Keratinocyte (primary cell): ENCODE measurements at regions not wholly inside any gene's neighbourhood (a gene's known extent, or its start where the extent isn't known, plus 50 kb on each side); places are given as distances from the start of the nearest gene placed in this dataset.

Experiments used
- DNase-seq: peaks from one replicate; pipeline ENCODE4 v3.0.0-alpha.2; 2011; ENCODE audit warnings: low read depth, missing footprints, low spot score
- FAIRE-seq: peaks from 2 replicates; lab custom pipeline; 2011; peaks lifted over from hg19 to GRCh38; lab: Jason Lieb, UNC
- H2AFZ ChIP-seq: 2 replicates; pipeline ENCODE4 v1.6.0; 2012; ENCODE audit warnings: low read length, control low read depth, inconsistent platforms; ENCODE audit not compliant: control insufficient read depth
- H3K27ac ChIP-seq: 2 replicates; pipeline ENCODE4 v1.5.1; 2011; ENCODE audit warnings: low read length; ENCODE audit not compliant: control insufficient read depth, insufficient read depth
- H3K27me3 ChIP-seq: 3 replicates; pipeline ENCODE4 v1.6.0; 2011; ENCODE audit warnings: low read length; ENCODE audit not compliant: control insufficient read depth, insufficient read depth; ENCODE audit errors: extremely low read depth
- H3K36me3 ChIP-seq, 2 experiments: 2 replicates in 1 of 2; 3 replicates in 1 of 2; pipeline ENCODE4 v1.5.1; 2011; ENCODE audit warnings: low read length in 2 of 2, mild to moderate bottlenecking in 1 of 2; ENCODE audit not compliant: control insufficient read depth in 2 of 2, insufficient read depth in 2 of 2; ENCODE audit errors: extremely low read depth in 1 of 2
- H3K4me1 ChIP-seq: 3 replicates; pipeline ENCODE4 v1.5.1; 2011; ENCODE audit warnings: low read length; ENCODE audit not compliant: control insufficient read depth, insufficient read depth; ENCODE audit errors: extremely low read depth
- H3K4me2 ChIP-seq: 3 replicates; pipeline ENCODE4 v1.6.0; 2011; ENCODE audit warnings: low read depth, low read length; ENCODE audit not compliant: control insufficient read depth, insufficient read depth; ENCODE audit errors: extremely low read depth
- H3K4me3 ChIP-seq, 3 experiments: fragments of 200-600 bp in 1 of 3; sonication (generic) in 1 of 3; 2 replicates in 2 of 3; 3 replicates in 1 of 3; pipeline ENCODE4 v1.5.1; 2011 to 2016; ENCODE audit warnings: low read length in 3 of 3, mild to moderate bottlenecking in 3 of 3, control low read depth in 2 of 3, inconsistent platforms in 1 of 3, low read depth in 1 of 3, mixed read lengths in 1 of 3, mixed run types in 1 of 3, moderate library complexity in 1 of 3; ENCODE audit not compliant: control insufficient read depth in 2 of 3, insufficient read depth in 2 of 3; ENCODE audit errors: extremely low read depth in 1 of 3
- H3K79me2 ChIP-seq: 2 replicates; pipeline ENCODE4 v1.6.0; 2012; ENCODE audit warnings: low read length; ENCODE audit not compliant: control insufficient read depth, insufficient read depth
- H3K9ac ChIP-seq: 3 replicates; pipeline ENCODE4 v1.6.0; 2011; ENCODE audit warnings: low read length; ENCODE audit not compliant: control insufficient read depth, insufficient read depth; ENCODE audit errors: extremely low read depth
- H3K9me1 ChIP-seq: 3 replicates; pipeline ENCODE4 v1.6.0; 2011; ENCODE audit warnings: low read length; ENCODE audit not compliant: control insufficient read depth, insufficient read depth; ENCODE audit errors: extremely low read depth
- H3K9me3 ChIP-seq: 2 replicates; pipeline ENCODE4 v1.5.1; 2012; ENCODE audit warnings: low read depth, low read length; ENCODE audit not compliant: control insufficient read depth
- H4K20me1 ChIP-seq: 3 replicates; pipeline ENCODE4 v1.6.0; 2011; ENCODE audit warnings: low read length; ENCODE audit not compliant: control insufficient read depth, insufficient read depth; ENCODE audit errors: extremely low read depth
- EZH2 ChIP-seq: IDR thresholded peaks from one replicate; pipeline ENCODE4 v1.6.1; 2012; ENCODE audit warnings: inconsistent platforms, mild to moderate bottlenecking, low read length, moderate library complexity
- dilution Hi-C: fragments of 300-500 bp; cut with MboI; formaldehyde crosslinking; loops from one replicate; pipeline ENCODE4 v1.7.0; 2020; ENCODE audit warnings: low sequenced_read_pairs; ENCODE audit not compliant: extremely low pct_ligation_motif_present
- TF ChIP-seq, protein P1 (sequence below), 3 experiments: IDR thresholded peaks in 1 of 3; conservative IDR thresholded peaks in 1 of 3; optimal IDR thresholded peaks in 1 of 3; 2 replicates in 2 of 3; 3 replicates in 1 of 3; pipeline versions ENCODE3 to v1.5.1; 2011; ENCODE audit warnings: low read length in 3 of 3, mild to moderate bottlenecking in 3 of 3, moderate library complexity in 2 of 3, control low read depth in 1 of 3, inconsistent platforms in 1 of 3; ENCODE audit not compliant: insufficient read depth in 2 of 3; ENCODE audit errors: extremely low read depth in 1 of 3

DNA sequence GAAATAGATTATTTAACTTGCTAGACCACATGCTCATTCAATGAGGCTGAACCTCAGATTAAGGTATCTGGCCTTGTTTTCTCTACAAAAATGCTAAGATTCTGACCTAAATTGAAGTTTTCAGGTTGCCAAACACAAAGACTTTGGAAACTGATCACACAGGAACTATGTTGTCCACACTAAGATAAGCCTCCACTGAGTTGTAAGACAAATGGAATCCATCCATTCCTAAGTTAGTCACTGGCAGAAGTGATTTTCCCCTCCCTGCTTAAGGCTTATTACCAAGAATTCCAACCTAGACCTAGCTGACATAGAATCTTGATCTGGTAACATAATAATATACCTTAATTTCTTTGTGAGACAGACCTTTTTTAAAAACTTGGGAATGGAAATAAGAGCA, 608.1 kb downstream of the TENT5A start:
- Histone ChIP-seq H3K4me2 (no peak overlapping the region), H3K9ac (no peak overlapping the region), H3K27ac (no peak overlapping the region), H3K9me3 (no peaks in the 10 kb centered on the region), H3K4me1 (no peaks in the 10 kb centered on the region), H2AFZ (no peak overlapping the region), H3K27me3 (no peaks in the 10 kb centered on the region), H3K9me1 (no peaks in the 10 kb centered on the region), H4K20me1 (no peaks in the 10 kb centered on the region), H3K79me2 (no peaks in the 10 kb centered on the region), H3K36me3 (no peaks in the 10 kb centered on the region), H3K4me3 (no peak overlapping the region)
- dilution Hi-C loops: no loop called here
- no peak for DNase-seq
- no peak for TF ChIP-seq EZH2
- TF ChIP-seq, protein P1, sequence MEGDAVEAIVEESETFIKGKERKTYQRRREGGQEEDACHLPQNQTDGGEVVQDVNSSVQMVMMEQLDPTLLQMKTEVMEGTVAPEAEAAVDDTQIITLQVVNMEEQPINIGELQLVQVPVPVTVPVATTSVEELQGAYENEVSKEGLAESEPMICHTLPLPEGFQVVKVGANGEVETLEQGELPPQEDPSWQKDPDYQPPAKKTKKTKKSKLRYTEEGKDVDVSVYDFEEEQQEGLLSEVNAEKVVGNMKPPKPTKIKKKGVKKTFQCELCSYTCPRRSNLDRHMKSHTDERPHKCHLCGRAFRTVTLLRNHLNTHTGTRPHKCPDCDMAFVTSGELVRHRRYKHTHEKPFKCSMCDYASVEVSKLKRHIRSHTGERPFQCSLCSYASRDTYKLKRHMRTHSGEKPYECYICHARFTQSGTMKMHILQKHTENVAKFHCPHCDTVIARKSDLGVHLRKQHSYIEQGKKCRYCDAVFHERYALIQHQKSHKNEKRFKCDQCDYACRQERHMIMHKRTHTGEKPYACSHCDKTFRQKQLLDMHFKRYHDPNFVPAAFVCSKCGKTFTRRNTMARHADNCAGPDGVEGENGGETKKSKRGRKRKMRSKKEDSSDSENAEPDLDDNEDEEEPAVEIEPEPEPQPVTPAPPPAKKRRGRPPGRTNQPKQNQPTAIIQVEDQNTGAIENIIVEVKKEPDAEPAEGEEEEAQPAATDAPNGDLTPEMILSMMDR (optimal IDR thresholded peaks at IDR 0.05 in 1 of 3, IDR thresholded peaks at IDR 0.05 in 1 of 3, conservative IDR thresholded peaks at IDR 0.05 in 1 of 3; ENCODE audit: extremely low read depth in 1 of 3, insufficient read depth in 2 of 3, low read length in 3 of 3): no peak
- no peak for FAIRE-seq

DNA sequence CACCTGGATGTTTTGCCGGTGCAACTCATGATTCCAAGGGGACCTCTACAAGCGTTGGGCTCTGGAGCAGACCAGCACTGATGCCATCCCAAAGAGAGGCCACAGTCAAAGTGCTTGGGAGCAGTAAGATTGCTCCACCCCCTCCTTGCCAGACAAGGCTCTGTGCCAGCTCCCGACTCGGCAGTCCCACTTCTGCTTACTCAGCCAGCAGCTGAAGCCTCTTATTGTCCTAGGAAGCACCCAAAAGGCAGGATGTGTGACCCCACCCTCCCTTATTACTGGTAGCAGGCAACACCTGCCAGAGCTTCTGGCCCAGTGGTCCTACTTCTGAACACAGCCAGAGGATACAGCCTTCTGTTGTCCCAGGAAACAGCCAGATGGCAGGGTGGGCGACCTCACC, 614.2 kb downstream of the TENT5A start:
- Histone ChIP-seq H3K9me3 (no peaks in the 10 kb centered on the region), H4K20me1 (no peaks in the 10 kb centered on the region), H2AFZ (no peak overlapping the region), H3K4me3 (no peak overlapping the region), H3K79me2 (no peaks in the 10 kb centered on the region), H3K4me1 (no peaks in the 10 kb centered on the region), H3K27ac (no peak overlapping the region), H3K9ac (no peak overlapping the region), H3K9me1 (no peaks in the 10 kb centered on the region), H3K27me3 (no peaks in the 10 kb centered on the region), H3K4me2 (no peak overlapping the region), H3K36me3 (no peaks in the 10 kb centered on the region)
- TF ChIP-seq EZH2: no peak
- TF ChIP-seq, protein P1 (optimal IDR thresholded peaks at IDR 0.05 in 1 of 3, IDR thresholded peaks at IDR 0.05 in 1 of 3, conservative IDR thresholded peaks at IDR 0.05 in 1 of 3; ENCODE audit: extremely low read depth in 1 of 3, insufficient read depth in 2 of 3, low read length in 3 of 3): no peak
- no peak for FAIRE-seq
- dilution Hi-C loops: no loop called here
- DNase-seq: no peak
